ENCODE measurements at regions not wholly inside any gene's neighbourhood (a gene's known extent, or its start where the extent isn't known, plus 50 kb on each side); places are given as distances from the start of the nearest gene placed in this dataset.
A peak's percentile ranks its signal among the peaks of the same experiment; 100 is the strongest.

DNA sequence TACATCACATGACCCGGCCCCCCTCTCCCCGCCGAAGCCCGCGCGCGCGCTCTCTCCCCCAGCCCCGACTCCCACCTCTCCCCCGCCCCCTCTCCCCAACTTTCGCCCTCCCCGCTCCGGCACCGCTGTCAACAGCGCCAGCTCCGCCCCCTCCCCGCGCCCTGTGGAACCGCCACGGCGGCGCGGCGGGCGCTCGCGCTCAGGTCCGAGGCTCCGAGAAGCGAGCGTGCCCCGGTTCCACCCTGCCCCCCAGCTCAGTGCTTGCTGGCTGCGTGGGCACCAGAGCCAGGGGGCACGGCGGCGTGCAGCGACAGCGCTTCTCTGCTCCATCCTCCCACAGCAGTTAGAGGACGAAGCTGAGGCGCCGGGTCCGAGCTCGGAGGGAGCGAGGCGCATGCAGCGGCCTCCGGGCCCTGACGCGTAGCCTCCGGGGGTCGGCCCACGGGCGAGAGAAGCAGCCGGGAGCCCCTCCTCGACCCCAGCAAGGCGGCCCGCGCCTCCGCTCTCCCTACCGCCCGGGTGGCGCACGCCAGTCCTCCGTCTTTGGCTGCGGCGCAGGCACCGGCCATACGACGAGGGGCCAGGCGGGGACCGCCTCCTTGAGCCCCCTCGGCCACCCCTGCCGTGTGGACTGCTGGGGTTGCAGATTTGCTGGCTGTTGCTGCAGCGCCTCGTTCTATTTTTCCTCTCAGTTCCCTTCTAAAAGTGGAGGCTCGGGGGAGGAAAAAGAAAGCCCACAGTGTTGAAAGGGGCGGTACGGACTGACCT lies 109.5 kb downstream of the KCNRG start:
- DNase-seq (ENCODE audit: low read depth, low spot score), result no peak
- H3K36me3 ChIP-seq (ENCODE audit: control insufficient read depth, insufficient read depth, low read length), result no peaks in the 10 kb centered on the region
- no peaks in the 10 kb centered on the region for H3K9me3 ChIP-seq (ENCODE audit: control insufficient read depth, insufficient read depth, low read length)
- H3K4me1 ChIP-seq (ENCODE audit: control insufficient read depth, insufficient read depth, low read length), result peaks cover 2% of the 10 kb centered on the region
- H3K4me3 ChIP-seq (ENCODE audit: low read length), result peak overlapping the region; percentile 82
- H3K27ac ChIP-seq (ENCODE audit: low read length), result no peak overlapping the region
- WGBS (ENCODE audit: insufficient coverage, insufficient read length), result no CpG with 5 or more reads among the region's 78 CpGs
- peaks cover 60% of the 10 kb centered on the region for H3K27me3 ChIP-seq (ENCODE audit: control insufficient read depth, insufficient read depth, low read length)

GRCh38 chr13:50125304-50125553 lies 110.0 kb downstream of the KCNRG start:
- DNase-seq (ENCODE audit: low read depth, low spot score), result no peak
- Histone ChIP-seq H3K27me3 (ENCODE audit: control insufficient read depth, insufficient read depth, low read length) (peaks cover 65% of the 10 kb centered on the region), H3K9me3 (ENCODE audit: control insufficient read depth, insufficient read depth, low read length) (no peaks in the 10 kb centered on the region), H3K36me3 (ENCODE audit: control insufficient read depth, insufficient read depth, low read length) (no peaks in the 10 kb centered on the region), H3K27ac (ENCODE audit: low read length) (no peak overlapping the region), H3K4me1 (ENCODE audit: control insufficient read depth, insufficient read depth, low read length) (peaks cover 2% of the 10 kb centered on the region), H3K4me3 (ENCODE audit: low read length) (peak overlapping the region; percentile 82; the same call in 1 of the 2 replicates)
- no CpG with 5 or more reads among the region's 31 CpGs for WGBS (ENCODE audit: insufficient coverage, insufficient read length)

DNA sequence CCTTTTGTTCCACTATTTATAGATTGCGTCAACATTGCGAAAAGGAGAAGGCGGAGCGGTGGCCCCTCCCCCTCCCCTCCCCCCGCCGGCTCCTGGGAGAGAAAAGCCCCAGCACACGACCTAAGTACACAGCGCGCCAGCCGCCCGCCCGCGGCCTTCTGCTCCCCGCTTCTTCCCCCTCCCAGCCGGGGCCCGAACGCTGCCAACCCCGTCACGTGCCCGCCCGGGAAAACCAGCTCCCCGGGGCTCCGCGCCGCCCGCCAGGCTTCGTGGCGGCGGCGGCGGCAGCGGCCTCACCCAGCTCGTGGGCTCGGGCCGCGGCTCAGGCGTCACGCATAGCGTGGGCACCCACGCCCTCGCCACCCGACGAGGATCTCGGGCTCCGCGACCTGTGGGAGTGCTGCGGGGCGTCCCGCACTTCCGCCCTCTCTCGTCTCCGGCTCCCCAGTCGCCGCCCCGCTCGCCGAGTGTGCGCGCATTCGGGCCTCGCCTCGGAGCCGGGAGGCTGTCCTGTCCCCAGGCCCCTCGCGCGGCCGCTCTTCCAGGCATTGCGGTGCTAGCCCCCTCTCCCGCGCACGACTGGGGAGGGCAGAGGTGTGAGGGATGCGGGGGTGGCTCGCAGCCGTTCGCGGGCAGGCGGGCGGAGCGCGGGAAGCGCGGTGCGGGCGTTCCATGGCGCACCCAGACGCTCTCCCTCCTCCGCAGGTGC lies 110.5 kb downstream of the KCNRG start:
- Histone ChIP-seq H3K4me3 (ENCODE audit: low read length) (peak overlapping the region; percentile 82), H3K9me3 (ENCODE audit: control insufficient read depth, insufficient read depth, low read length) (no peaks in the 10 kb centered on the region), H3K27me3 (ENCODE audit: control insufficient read depth, insufficient read depth, low read length) (peaks cover 67% of the 10 kb centered on the region), H3K4me1 (ENCODE audit: control insufficient read depth, insufficient read depth, low read length) (peaks cover 2% of the 10 kb centered on the region), H3K36me3 (ENCODE audit: control insufficient read depth, insufficient read depth, low read length) (no peaks in the 10 kb centered on the region), H3K27ac (ENCODE audit: low read length) (no peak overlapping the region)
- DNase-seq (ENCODE audit: low read depth, low spot score), result no peak
- WGBS (ENCODE audit: insufficient coverage, insufficient read length), result no CpG with 5 or more reads among the region's 87 CpGs

DNA sequence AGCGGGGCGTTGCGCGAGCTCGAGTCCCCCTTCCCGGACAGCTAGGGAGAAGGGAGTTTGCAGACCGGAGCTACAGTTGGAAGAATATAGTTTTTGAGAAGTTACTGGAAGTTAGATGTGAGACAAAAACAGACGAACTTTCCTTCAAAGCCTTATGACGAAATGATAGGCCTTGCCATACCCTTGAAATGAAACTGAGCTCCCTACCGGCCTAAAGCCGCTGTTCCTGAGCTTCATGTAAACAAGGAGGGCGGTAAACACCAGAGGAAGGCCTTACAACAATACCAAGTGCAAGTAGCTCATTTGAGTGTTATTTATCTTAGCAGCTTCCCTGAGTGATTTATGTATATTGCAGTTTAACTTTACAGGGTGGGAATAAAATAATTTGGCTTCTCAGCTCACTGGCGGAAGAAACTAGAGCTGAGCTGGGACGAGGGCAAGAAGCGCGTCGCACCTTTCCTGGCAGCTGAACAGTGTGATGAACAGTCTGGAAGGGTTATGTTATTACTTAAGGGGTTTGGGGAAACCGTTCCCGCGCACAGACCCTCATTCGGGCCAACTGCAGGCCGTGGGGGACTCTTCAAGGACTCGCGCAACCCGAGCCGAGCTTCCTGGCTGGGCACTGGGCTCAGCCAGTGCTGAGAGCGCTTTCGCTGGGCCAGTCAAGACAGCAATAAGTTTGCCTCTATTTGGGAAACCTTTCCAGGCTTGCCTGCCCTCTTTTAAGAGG lies 111.2 kb downstream of the KCNRG start:
- peaks cover 4% of the 10 kb centered on the region for H3K4me1 ChIP-seq (ENCODE audit: control insufficient read depth, insufficient read depth, low read length)
- no peak for DNase-seq (ENCODE audit: low read depth, low spot score)
- H3K27ac ChIP-seq (ENCODE audit: low read length), result no peak overlapping the region
- H3K4me3 ChIP-seq (ENCODE audit: low read length), result peak overlapping the region; percentile 82
- no CpG with 5 or more reads among the region's 28 CpGs for WGBS (ENCODE audit: insufficient coverage, insufficient read length)
- H3K9me3 ChIP-seq (ENCODE audit: control insufficient read depth, insufficient read depth, low read length), result no peaks in the 10 kb centered on the region
- peaks cover 72% of the 10 kb centered on the region for H3K27me3 ChIP-seq (ENCODE audit: control insufficient read depth, insufficient read depth, low read length)
- no peaks in the 10 kb centered on the region for H3K36me3 ChIP-seq (ENCODE audit: control insufficient read depth, insufficient read depth, low read length)

DNA sequence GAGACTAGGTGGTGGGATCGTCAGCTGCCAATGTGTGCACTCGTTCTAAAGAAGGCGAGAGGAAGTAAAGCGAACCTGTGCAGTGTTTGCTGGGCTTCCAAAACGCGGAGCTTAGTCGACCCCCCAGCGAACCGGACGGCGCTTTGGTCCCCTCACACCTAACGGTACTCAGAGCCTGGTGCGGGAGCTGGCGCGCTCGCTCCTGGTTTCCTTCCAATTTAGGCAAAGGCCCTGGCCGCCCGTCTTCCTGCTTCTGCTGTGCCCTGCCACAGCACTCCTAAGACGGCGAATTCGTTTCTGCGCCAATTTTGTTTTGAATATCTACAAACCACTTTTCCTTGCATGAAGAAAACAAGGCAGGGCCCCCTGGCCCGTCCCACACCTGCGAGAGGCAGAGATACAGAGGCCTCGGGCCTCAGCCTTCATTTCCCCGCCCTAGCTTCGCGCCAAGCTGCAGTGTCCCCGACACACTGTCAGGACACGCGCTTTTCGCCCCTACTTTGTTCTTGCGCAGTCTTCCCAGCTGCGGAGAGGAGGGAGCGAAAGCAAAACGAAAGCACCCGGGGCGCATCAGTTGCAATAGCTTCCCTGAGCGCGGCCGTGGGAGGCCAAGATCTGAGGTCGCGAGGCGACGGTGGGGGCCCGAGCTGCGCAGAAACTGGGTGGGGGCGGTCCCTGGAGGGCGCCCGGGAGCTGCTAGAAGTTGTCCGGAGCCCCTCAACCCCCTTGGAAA lies 111.9 kb downstream of the KCNRG start:
- DNase-seq (ENCODE audit: low read depth, low spot score), result no peak
- Histone ChIP-seq H3K9me3 (ENCODE audit: control insufficient read depth, insufficient read depth, low read length) (no peaks in the 10 kb centered on the region), H3K4me3 (ENCODE audit: low read length) (peak overlapping the region; percentile 10; the same call in 1 of the 2 replicates), H3K27ac (ENCODE audit: low read length) (no peak overlapping the region), H3K4me1 (ENCODE audit: control insufficient read depth, insufficient read depth, low read length) (peaks cover 4% of the 10 kb centered on the region), H3K27me3 (ENCODE audit: control insufficient read depth, insufficient read depth, low read length) (peaks cover 72% of the 10 kb centered on the region), H3K36me3 (ENCODE audit: control insufficient read depth, insufficient read depth, low read length) (no peaks in the 10 kb centered on the region)
- WGBS (ENCODE audit: insufficient coverage, insufficient read length), result no CpG with 5 or more reads among the region's 51 CpGs

DNA sequence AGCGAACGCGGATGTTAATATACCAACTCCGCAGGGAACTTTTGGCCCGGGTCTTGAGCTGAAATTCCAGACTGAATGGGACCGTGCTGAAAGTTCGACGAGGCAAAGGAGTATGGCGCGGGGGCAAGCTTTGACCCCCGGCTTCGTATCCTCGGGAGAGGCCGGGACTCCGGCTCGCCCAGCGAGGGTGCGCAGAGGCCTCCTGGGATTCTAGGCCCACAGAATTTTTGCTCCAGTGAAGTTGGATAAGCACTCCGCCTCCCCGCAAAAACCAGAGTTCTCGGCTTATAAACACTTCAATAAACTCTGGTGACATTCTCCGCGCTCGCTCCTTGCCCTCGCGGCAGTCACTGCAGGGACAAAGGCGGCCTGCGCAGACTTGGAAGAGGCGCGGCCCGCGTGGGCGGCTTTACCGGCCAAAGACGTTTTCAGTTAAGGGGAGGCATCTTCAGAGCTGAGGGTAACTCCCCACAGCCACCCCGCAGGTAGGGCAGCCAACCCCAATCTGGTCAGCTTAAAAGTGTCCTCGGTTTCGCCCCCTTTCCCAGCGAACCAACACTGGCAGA lies 112.6 kb downstream of the KCNRG start:
- DNase-seq (ENCODE audit: low read depth, low spot score), result no peak
- no CpG with 5 or more reads among the region's 39 CpGs for WGBS (ENCODE audit: insufficient coverage, insufficient read length)

GRCh38 chr13:50128428-50128931 lies 113.2 kb downstream of the KCNRG start:
- Histone ChIP-seq H3K27me3 (ENCODE audit: control insufficient read depth, insufficient read depth, low read length) (peaks cover 74% of the 10 kb centered on the region), H3K4me3 (ENCODE audit: low read length) (no peak overlapping the region), H3K36me3 (ENCODE audit: control insufficient read depth, insufficient read depth, low read length) (no peaks in the 10 kb centered on the region), H3K9me3 (ENCODE audit: control insufficient read depth, insufficient read depth, low read length) (no peaks in the 10 kb centered on the region), H3K27ac (ENCODE audit: low read length) (no peak overlapping the region), H3K4me1 (ENCODE audit: control insufficient read depth, insufficient read depth, low read length) (peaks cover 9% of the 10 kb centered on the region)
- DNase-seq (ENCODE audit: low read depth, low spot score), result no peak
- WGBS (ENCODE audit: insufficient coverage, insufficient read length), result no CpG with 5 or more reads among the region's 18 CpGs

More for the DNA sequence above, 112.6 kb downstream of the KCNRG start:
- no peaks in the 10 kb centered on the region for H3K36me3 ChIP-seq (ENCODE audit: control insufficient read depth, insufficient read depth, low read length)
- H3K4me1 ChIP-seq (ENCODE audit: control insufficient read depth, insufficient read depth, low read length), result peaks cover 5% of the 10 kb centered on the region
- H3K27ac ChIP-seq (ENCODE audit: low read length), result no peak overlapping the region
- no peaks in the 10 kb centered on the region for H3K9me3 ChIP-seq (ENCODE audit: control insufficient read depth, insufficient read depth, low read length)
- H3K4me3 ChIP-seq (ENCODE audit: low read length), result peak overlapping the region; percentile 10; the same call in 1 of the 2 replicates
- H3K27me3 ChIP-seq (ENCODE audit: control insufficient read depth, insufficient read depth, low read length), result peaks cover 72% of the 10 kb centered on the region

DNA sequence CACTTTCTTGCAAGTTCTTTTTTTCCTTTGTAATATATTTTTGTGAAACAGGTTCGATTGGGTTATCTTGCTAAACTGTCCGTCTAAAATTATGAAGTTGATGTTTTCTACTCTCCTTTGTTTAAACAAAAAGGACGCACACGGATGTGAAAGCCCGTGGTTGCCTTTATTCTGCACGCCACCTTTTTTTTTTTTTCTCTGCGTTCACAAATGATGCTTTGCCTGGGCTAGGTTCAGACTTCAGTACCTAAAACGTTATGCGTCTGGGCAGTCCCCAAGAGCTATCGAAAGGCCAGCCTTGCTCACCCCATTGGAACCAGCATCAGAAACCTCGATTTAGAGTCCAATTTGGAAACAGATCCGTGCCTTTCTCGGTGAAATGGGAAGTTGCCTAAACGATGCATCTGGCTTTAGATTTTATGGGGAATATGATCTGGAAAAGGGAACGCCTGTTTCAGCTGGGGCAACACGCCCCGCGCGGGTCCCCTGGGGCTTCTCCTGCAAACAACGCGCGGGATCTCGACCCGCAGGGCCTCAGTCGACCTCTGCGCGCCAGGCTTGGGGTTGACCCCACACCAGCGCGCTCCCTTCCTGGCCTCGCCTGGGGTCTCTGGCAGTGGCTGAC lies 113.9 kb downstream of the KCNRG start:
- no peaks in the 10 kb centered on the region for H3K9me3 ChIP-seq (ENCODE audit: control insufficient read depth, insufficient read depth, low read length)
- H3K4me3 ChIP-seq (ENCODE audit: low read length), result peak overlapping the region; percentile 29; the same call in 1 of the 2 replicates
- no CpG with 5 or more reads among the region's 30 CpGs for WGBS (ENCODE audit: insufficient coverage, insufficient read length)
- peaks cover 80% of the 10 kb centered on the region for H3K27me3 ChIP-seq (ENCODE audit: control insufficient read depth, insufficient read depth, low read length)
- DNase-seq (ENCODE audit: low read depth, low spot score), result no peak
- no peak overlapping the region for H3K27ac ChIP-seq (ENCODE audit: low read length)
- peaks cover 10% of the 10 kb centered on the region for H3K4me1 ChIP-seq (ENCODE audit: control insufficient read depth, insufficient read depth, low read length)
- H3K36me3 ChIP-seq (ENCODE audit: control insufficient read depth, insufficient read depth, low read length), result no peaks in the 10 kb centered on the region

- no peaks in the 10 kb centered on the region for H3K9me3 ChIP-seq (ENCODE audit: control insufficient read depth, insufficient read depth, low read length)
- WGBS (ENCODE audit: insufficient coverage, insufficient read length), result no CpG with 5 or more reads among the region's 22 CpGs
- no peaks in the 10 kb centered on the region for H3K36me3 ChIP-seq (ENCODE audit: control insufficient read depth, insufficient read depth, low read length)
- DNase-seq (ENCODE audit: low read depth, low spot score), result no peak
- H3K4me1 ChIP-seq (ENCODE audit: control insufficient read depth, insufficient read depth, low read length), result peaks cover 10% of the 10 kb centered on the region
- peak overlapping the region; percentile 29; the same call in 1 of the 2 replicates for H3K4me3 ChIP-seq (ENCODE audit: low read length)
- no peak overlapping the region for H3K27ac ChIP-seq (ENCODE audit: low read length)
- H3K27me3 ChIP-seq (ENCODE audit: control insufficient read depth, insufficient read depth, low read length), result peaks cover 85% of the 10 kb centered on the region
These were observed 114.5 kb downstream of the KCNRG start for GRCh38 chr13:50129706-50130122.

Data from iPS DF 6.9 (cell line).